K562 (cell line): ENCODE measurements at regions not wholly inside any gene's neighbourhood (a gene's known extent, or its start where the extent isn't known, plus 50 kb on each side); places are given as distances from the start of the nearest gene placed in this dataset.

Source experiments
- MAFK ChIP-seq: IDR thresholded peaks from 2 replicates; pipeline ENCODE4 v1.6.1; 2011; ENCODE audit warnings: low read length, improper control_type of control experiment
- NR2F6 ChIP-seq: fragments of 450-650 bp; formaldehyde crosslinking; IDR thresholded peaks from 2 replicates; pipeline ENCODE4 v1.4.0; 2020; ENCODE audit warnings: mild to moderate bottlenecking
- PHF21A ChIP-seq: fragments of 450-650 bp; IDR thresholded peaks from 2 replicates; pipeline ENCODE4 v1.6.1; 2017; ENCODE audit warnings: low read depth, borderline replicate concordance
- TAF1 ChIP-seq: IDR thresholded peaks from 2 replicates; pipeline ENCODE4 v1.6.1; 2011; ENCODE audit warnings: mild to moderate bottlenecking, low read length, moderate library complexity; ENCODE audit not compliant: insufficient read depth, control insufficient read depth, severe bottlenecking; ENCODE audit errors: extremely low read depth
- ZFX ChIP-seq: sonication (generic); formaldehyde crosslinking; IDR thresholded peaks from 2 replicates; pipeline ENCODE4 v1.8.0; 2022; ENCODE audit warnings: mild to moderate bottlenecking, missing genetic modification reagents, moderate library complexity
- ZNF354B ChIP-seq: fragments of 250-450 bp; sonication (Bioruptor Pico); IDR thresholded peaks from 2 replicates; pipeline ENCODE4 v1.4.0; 2020
- ZNF586 ChIP-seq: fragments of 450-650 bp; formaldehyde crosslinking; conservative IDR thresholded peaks from 2 replicates; pipeline ENCODE4 v1.4.0; 2020; ENCODE audit warnings: mild to moderate bottlenecking, moderate library complexity
- ZNF766 ChIP-seq: fragments of 200-800 bp; sonication (Bioruptor generic); conservative IDR thresholded peaks from 2 replicates; pipeline ENCODE4 v1.6.1; 2016; ENCODE audit warnings: missing genetic modification characterization, missing compliant biosample characterization
- TF ChIP-seq, protein P1 (sequence below), 3 experiments: IDR thresholded peaks in 2 of 3; conservative IDR thresholded peaks in 1 of 3; 2 replicates each; pipeline ENCODE4 v1.5.1; 2011 to 2012; ENCODE audit warnings: low read length in 3 of 3, mild to moderate bottlenecking in 3 of 3, control low read depth in 2 of 3, improper control_type of control experiment in 1 of 3, inconsistent platforms in 1 of 3, low read depth in 1 of 3, mixed read lengths in 1 of 3, moderate library complexity in 1 of 3; ENCODE audit not compliant: insufficient read depth in 2 of 3

GRCh38 chr14:83462759-83463158 is 1929.1 kb upstream of the SEL1L start:
- TF ChIP-seq PHF21A, result no peak
- TF ChIP-seq TAF1, result no peak
- no peak for TF ChIP-seq NR2F6 (CRISPR knock-in tag)
- TF ChIP-seq, protein P1, sequence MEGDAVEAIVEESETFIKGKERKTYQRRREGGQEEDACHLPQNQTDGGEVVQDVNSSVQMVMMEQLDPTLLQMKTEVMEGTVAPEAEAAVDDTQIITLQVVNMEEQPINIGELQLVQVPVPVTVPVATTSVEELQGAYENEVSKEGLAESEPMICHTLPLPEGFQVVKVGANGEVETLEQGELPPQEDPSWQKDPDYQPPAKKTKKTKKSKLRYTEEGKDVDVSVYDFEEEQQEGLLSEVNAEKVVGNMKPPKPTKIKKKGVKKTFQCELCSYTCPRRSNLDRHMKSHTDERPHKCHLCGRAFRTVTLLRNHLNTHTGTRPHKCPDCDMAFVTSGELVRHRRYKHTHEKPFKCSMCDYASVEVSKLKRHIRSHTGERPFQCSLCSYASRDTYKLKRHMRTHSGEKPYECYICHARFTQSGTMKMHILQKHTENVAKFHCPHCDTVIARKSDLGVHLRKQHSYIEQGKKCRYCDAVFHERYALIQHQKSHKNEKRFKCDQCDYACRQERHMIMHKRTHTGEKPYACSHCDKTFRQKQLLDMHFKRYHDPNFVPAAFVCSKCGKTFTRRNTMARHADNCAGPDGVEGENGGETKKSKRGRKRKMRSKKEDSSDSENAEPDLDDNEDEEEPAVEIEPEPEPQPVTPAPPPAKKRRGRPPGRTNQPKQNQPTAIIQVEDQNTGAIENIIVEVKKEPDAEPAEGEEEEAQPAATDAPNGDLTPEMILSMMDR (IDR thresholded peaks at IDR 0.05 in 2 of 3, conservative IDR thresholded peaks at IDR 0.05 in 1 of 3; ENCODE audit: insufficient read depth in 2 of 3, low read depth in 1 of 3, low read length in 3 of 3), result no peak
- TF ChIP-seq ZNF586 (CRISPR knock-in tag), result no peak
- TF ChIP-seq MAFK, result no peak
- TF ChIP-seq ZNF766 (CRISPR knock-in tag), result no peak
- no peak for TF ChIP-seq ZNF354B (CRISPR knock-in tag)
- TF ChIP-seq ZFX (CRISPR knock-in tag), result no peak
